Prostate gland (tissue), 2 donors: ENCODE measurements at regions not wholly inside any gene's neighbourhood (a gene's known extent, or its start where the extent isn't known, plus 50 kb on each side); places are given as distances from the start of the nearest gene placed in this dataset.

Experiments
- POLR2A ChIP-seq: fragments of 450-650 bp; IDR thresholded peaks from one replicate; pipeline ENCODE4 v1.6.1; 2016; ENCODE audit warnings: antibody characterized with exemption, mild to moderate bottlenecking
- TF ChIP-seq, protein P1 (sequence below), 4 experiments: fragments of 200-600 bp in 2 of 4; fragments of 450-650 bp in 2 of 4; sonication (generic) in 2 of 4; IDR thresholded peaks; 1 replicate in 3 of 4; 2 replicates in 1 of 4; pipeline ENCODE4 v1.5.1; 2016 to 2019; ENCODE audit warnings: antibody characterized with exemption in 4 of 4, mild to moderate bottlenecking in 2 of 4, moderate library complexity in 2 of 4

DNA sequence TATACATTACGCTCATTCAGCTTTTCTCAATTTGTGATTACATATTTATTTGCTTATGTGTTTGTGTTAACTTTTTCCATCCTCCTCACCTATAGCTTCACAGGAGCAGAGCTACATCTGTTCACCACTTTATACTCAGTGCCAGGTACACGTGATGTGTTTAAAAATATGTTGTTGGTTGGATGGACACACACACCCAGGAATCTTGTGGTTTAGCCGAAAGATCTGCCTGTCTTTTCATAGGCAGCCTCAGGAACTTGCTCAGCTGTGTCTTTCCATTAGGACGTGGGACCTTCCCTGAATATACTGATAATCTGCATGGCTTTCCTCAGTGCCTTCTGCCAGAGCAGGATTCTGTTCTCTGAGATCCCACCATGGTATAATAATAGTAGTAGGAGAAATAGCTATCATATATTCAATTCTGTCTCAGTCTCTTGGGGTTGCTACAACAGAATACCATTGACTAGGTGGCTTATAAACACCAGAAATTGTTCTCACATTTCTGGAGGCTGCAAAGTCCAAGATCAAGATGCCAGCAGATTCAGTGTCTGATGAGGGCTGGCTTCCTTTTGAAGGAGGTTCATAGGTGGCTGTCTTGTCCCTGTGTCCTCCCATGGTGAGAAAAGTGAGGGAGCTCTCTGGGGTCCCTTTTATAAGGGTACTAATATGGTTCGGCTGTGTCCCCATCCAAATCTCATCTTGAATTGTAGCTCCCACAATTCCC is 50.0 kb upstream of the SOD3 start:
- TF ChIP-seq, protein P1, sequence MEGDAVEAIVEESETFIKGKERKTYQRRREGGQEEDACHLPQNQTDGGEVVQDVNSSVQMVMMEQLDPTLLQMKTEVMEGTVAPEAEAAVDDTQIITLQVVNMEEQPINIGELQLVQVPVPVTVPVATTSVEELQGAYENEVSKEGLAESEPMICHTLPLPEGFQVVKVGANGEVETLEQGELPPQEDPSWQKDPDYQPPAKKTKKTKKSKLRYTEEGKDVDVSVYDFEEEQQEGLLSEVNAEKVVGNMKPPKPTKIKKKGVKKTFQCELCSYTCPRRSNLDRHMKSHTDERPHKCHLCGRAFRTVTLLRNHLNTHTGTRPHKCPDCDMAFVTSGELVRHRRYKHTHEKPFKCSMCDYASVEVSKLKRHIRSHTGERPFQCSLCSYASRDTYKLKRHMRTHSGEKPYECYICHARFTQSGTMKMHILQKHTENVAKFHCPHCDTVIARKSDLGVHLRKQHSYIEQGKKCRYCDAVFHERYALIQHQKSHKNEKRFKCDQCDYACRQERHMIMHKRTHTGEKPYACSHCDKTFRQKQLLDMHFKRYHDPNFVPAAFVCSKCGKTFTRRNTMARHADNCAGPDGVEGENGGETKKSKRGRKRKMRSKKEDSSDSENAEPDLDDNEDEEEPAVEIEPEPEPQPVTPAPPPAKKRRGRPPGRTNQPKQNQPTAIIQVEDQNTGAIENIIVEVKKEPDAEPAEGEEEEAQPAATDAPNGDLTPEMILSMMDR (IDR thresholded peaks at IDR 0.05) = no peak
- no peak for TF ChIP-seq POLR2A
